GOT3 (cell line): ENCODE measurements at regions not wholly inside any gene's neighbourhood (a gene's known extent, or its start where the extent isn't known, plus 50 kb on each side); places are given as distances from the start of the nearest gene placed in this dataset.

ENCODE experiments used
- DNase-seq: peaks from one replicate; lab custom pipeline; 2025; ENCODE audit warnings: mixed read lengths; lab: John Stamatoyannopoulos, UW

GRCh38 chr12:40557980-40558379 is 134.3 kb upstream of the CNTN1 start:
- DNase-seq = no peak

GRCh38 chr12:40559865-40560264 is 132.4 kb upstream of the CNTN1 start:
- no peak for DNase-seq

- no peak for DNase-seq
These were observed 131.4 kb upstream of the CNTN1 start for GRCh38 chr12:40560848-40561247.

GRCh38 chr12:40561395-40561966 is 130.8 kb upstream of the CNTN1 start:
- no peak for DNase-seq

- no peak for DNase-seq
These were observed 127.1 kb upstream of the CNTN1 start for GRCh38 chr12:40565029-40565633.

- DNase-seq = no peak
These were observed 126.0 kb upstream of the CNTN1 start for GRCh38 chr12:40566271-40566670.

- no peak for DNase-seq
These were observed 122.5 kb upstream of the CNTN1 start for GRCh38 chr12:40569626-40570179.

- DNase-seq = no peak
These were observed 119.2 kb upstream of the CNTN1 start for GRCh38 chr12:40573024-40573423.

GRCh38 chr12:40575987-40576386 is 116.3 kb upstream of the CNTN1 start:
- DNase-seq = no peak

GRCh38 chr12:40577834-40578233 is 114.4 kb upstream of the CNTN1 start:
- no peak for DNase-seq

- no peak for DNase-seq
These were observed 112.6 kb upstream of the CNTN1 start for GRCh38 chr12:40579687-40580086.

- no peak for DNase-seq
These were observed 111.9 kb upstream of the CNTN1 start for GRCh38 chr12:40580346-40580745.

GRCh38 chr12:40581889-40582288 is 110.3 kb upstream of the CNTN1 start:
- no peak for DNase-seq

GRCh38 chr12:40583743-40584142 is 108.5 kb upstream of the CNTN1 start:
- DNase-seq = no peak

GRCh38 chr12:40584763-40585162 is 107.5 kb upstream of the CNTN1 start:
- DNase-seq = no peak

- no peak for DNase-seq
These were observed 105.4 kb upstream of the CNTN1 start for GRCh38 chr12:40586823-40587222.

GRCh38 chr12:40587421-40587820 is 104.8 kb upstream of the CNTN1 start:
- DNase-seq = no peak

GRCh38 chr12:40587970-40588369 is 104.3 kb upstream of the CNTN1 start:
- no peak for DNase-seq

GRCh38 chr12:40597133-40597532 is 95.1 kb upstream of the CNTN1 start:
- no peak for DNase-seq

- DNase-seq = no peak
These were observed 94.2 kb upstream of the CNTN1 start for GRCh38 chr12:40598073-40598472.

GRCh38 chr12:40602562-40602961 is 89.7 kb upstream of the CNTN1 start:
- no peak for DNase-seq

- DNase-seq = no peak
These were observed 77.3 kb upstream of the CNTN1 start for GRCh38 chr12:40614923-40615322.

- DNase-seq = no peak
These were observed 76.6 kb upstream of the CNTN1 start for GRCh38 chr12:40615590-40615989.

- no peak for DNase-seq
These were observed 75.8 kb upstream of the CNTN1 start for GRCh38 chr12:40616383-40616915.
